Brain microvascular endothelial cell (primary cell): ENCODE measurements at regions not wholly inside any gene's neighbourhood (a gene's known extent, or its start where the extent isn't known, plus 50 kb on each side); places are given as distances from the start of the nearest gene placed in this dataset.

Source experiments
- DNase-seq: peaks from one replicate; pipeline ENCODE4 v3.0.0-alpha.2; 2020
- H3K27ac ChIP-seq: fragments of 250-450 bp; sonication (Bioruptor Pico); 2 replicates; pipeline ENCODE4 v1.5.1; 2020; ENCODE audit warnings: mild to moderate bottlenecking, moderate library complexity
- H3K27me3 ChIP-seq: fragments of 250-450 bp; sonication (Bioruptor Pico); replicated peaks from 2 replicates; pipeline ENCODE4 v1.5.1; 2020; ENCODE audit warnings: mild to moderate bottlenecking
- H3K36me3 ChIP-seq: fragments of 250-450 bp; sonication (Bioruptor Pico); replicated peaks from 2 replicates; pipeline ENCODE4 v1.5.1; 2020; ENCODE audit warnings: mild to moderate bottlenecking
- H3K4me3 ChIP-seq: 2 replicates; pipeline ENCODE4 v1.5.1; 2011; ENCODE audit warnings: low read depth, mild to moderate bottlenecking, control low read depth, low read length, moderate library complexity
- in situ Hi-C: cut with HindIII; loops from 2 replicates; pipeline ENCODE4 v1.10.0; 2017; ENCODE audit warnings: low sequenced_read_pairs, low pct_ligation_motif_present
- TF ChIP-seq, protein P1 (sequence below): IDR thresholded peaks from 2 replicates; pipeline ENCODE4 v1.5.1; 2011; ENCODE audit warnings: low read depth, mild to moderate bottlenecking, moderate library complexity, low read length, control low read depth, inconsistent platforms; ENCODE audit errors: missing control alignments

- DNase-seq = no peak
- Histone ChIP-seq H3K27ac (no peak overlapping the region), H3K27me3 (no peaks in the 10 kb centered on the region), H3K4me3 (no peak overlapping the region), H3K36me3 (no peaks in the 10 kb centered on the region)
- in situ Hi-C loops = no loop called here
- TF ChIP-seq, protein P1, sequence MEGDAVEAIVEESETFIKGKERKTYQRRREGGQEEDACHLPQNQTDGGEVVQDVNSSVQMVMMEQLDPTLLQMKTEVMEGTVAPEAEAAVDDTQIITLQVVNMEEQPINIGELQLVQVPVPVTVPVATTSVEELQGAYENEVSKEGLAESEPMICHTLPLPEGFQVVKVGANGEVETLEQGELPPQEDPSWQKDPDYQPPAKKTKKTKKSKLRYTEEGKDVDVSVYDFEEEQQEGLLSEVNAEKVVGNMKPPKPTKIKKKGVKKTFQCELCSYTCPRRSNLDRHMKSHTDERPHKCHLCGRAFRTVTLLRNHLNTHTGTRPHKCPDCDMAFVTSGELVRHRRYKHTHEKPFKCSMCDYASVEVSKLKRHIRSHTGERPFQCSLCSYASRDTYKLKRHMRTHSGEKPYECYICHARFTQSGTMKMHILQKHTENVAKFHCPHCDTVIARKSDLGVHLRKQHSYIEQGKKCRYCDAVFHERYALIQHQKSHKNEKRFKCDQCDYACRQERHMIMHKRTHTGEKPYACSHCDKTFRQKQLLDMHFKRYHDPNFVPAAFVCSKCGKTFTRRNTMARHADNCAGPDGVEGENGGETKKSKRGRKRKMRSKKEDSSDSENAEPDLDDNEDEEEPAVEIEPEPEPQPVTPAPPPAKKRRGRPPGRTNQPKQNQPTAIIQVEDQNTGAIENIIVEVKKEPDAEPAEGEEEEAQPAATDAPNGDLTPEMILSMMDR = no peak
Observed at GRCh38 chr2:212913640-212914306, 237.6 kb downstream of the IKZF2 start.

DNA sequence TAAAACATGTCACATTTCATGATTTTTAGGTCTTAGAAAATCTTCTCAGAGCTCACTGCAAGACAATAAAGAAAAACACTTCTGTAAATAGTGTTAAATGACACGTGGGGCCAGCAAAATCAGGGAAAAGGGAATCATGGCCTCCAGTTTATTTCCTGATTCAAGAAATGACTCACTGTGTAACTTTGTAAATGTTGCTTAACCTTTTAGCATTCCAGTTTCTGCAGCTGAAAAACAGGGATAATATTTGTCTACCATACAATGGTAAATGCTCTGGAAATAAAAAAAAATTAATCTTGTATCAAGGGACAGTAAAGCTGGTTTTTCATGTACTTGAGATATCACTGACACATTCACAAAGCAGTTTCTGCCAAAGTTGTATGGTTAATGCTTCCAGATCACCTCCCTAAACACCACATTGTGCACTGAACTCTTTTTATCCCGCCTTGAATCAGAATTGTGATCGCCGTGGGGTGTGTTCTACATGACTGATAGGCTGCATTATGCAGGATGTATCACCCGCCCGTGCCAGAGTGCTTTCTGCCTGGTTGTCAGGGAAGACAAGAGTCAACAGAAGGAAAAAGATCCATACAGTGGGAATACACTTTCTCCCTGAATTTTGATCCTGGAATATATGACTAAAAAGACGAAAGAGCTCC lies 238.8 kb downstream of the IKZF2 start:
- Histone ChIP-seq H3K27me3 (no peaks in the 10 kb centered on the region), H3K36me3 (no peaks in the 10 kb centered on the region), H3K4me3 (no peak overlapping the region), H3K27ac (peak overlapping the region; percentile 38)
- DNase-seq = peak; percentile 44
- in situ Hi-C loops = no loop called here
- TF ChIP-seq, protein P1 = no peak

DNA sequence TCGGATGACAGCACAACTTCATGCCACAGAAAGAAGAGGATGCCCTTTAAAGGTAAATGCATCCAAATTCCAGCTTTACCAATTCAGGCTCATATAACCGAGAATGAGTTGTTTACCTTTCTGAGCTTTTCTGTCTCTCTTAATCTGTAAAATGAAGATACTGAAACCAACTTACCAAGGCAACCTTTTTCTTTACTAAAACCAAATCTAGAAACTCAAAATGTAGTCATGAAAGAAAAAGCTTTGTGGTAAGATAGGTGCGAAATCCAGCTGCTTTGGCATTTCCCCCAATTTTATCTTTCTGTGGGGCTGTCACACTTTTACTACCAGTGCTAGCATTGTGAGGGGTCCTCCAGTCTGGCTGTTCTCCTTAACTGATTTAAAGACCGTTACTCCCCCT lies 240.4 kb downstream of the IKZF2 start:
- H3K27ac ChIP-seq = no peak overlapping the region
- in situ Hi-C loops = no loop called here
- TF ChIP-seq, protein P1 = no peak
- no peaks in the 10 kb centered on the region for H3K27me3 ChIP-seq
- no peak for DNase-seq
- H3K36me3 ChIP-seq = no peaks in the 10 kb centered on the region
- H3K4me3 ChIP-seq = no peak overlapping the region

DNA sequence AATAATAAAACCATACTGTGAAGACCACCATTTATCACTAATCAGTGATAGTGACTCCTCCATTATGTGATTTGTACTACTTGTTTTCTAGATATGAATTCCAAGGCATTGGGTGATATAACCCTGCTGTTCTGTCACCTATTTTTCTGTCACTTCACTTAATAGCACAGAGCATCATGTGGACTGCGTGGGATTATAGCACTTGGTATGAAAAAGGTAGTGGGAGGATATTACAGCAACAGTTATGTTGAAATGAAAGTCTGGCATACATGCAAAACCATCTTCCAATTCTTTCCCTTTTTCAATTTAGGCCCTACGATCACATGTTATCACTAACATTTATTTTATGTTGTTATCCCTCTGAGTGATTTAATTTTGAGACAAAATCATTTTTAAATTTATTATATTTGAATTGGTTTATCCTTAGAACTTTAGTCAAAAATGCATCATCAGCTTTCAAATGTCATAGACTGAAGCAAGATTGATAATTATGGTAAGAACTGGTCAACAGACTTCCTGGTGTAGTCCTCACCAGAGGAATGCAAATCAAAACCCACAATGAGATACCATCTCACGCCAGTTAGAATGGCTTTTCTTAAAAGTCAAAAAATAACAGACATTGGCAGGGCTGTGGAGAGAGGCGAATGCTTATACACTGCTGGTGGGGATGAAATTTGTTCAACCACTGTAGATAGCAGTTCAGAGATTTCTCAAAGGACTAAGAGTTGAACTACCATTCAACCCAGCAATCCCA lies 242.6 kb downstream of the IKZF2 start:
- in situ Hi-C loops = no loop called here
- Histone ChIP-seq H3K36me3 (no peaks in the 10 kb centered on the region), H3K4me3 (no peak overlapping the region), H3K27ac (no peak overlapping the region), H3K27me3 (no peaks in the 10 kb centered on the region)
- TF ChIP-seq, protein P1 = no peak
- no peak for DNase-seq

DNA sequence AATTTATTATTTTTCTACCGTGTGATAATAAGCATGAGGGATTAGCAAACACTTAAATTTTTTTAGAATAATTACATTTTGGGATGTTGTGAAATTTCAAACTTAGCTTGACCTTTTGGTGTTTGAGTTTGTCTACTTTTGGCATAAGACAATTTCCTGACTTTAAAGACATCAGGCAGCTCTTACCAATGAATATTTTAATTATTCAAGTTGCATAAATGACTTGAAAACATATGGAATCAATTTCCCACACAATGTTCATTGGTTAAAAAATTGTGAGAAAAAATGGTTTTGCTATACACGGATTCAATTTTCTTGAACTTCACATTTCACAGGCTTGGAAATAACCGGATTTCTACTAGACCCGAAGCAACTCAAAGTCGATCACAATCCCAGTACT lies 243.4 kb downstream of the IKZF2 start:
- H3K36me3 ChIP-seq = no peaks in the 10 kb centered on the region
- no peak overlapping the region for H3K27ac ChIP-seq
- H3K27me3 ChIP-seq = no peaks in the 10 kb centered on the region
- DNase-seq = no peak
- no peak overlapping the region for H3K4me3 ChIP-seq
- TF ChIP-seq, protein P1 = no peak
- in situ Hi-C loops = no loop called here
